MCF 10A (cell line): ENCODE measurements at regions not wholly inside any gene's neighbourhood (a gene's known extent, or its start where the extent isn't known, plus 50 kb on each side); places are given as distances from the start of the nearest gene placed in this dataset.

Experiments used
- BruUV-seq: library from RNA; stranded (reverse); fragments of 400-500 nt; replicated peaks from 2 replicates; lab custom pipeline; 2021; lab: Mats Ljungman, UMichigan
- CTCF ChIA-PET: fragments of 300-600 bp; sonication (Branson Sonifier 250); formaldehyde crosslinking; extraction: SDS; loops from one replicate; lab custom pipeline; 2021; ENCODE audit warnings: antibody characterized with exemption, inconsistent platforms; lab: Yijun Ruan, JAX
- POLR2A ChIA-PET: fragments of 300-600, 350-650 bp; sonication (Branson Sonifier 250); formaldehyde crosslinking; extraction: SDS; loops from one replicate; lab custom pipeline; 2020; ENCODE audit warnings: antibody characterized with exemption, inconsistent platforms; lab: Yijun Ruan, JAX
- DNase-seq: peaks from one replicate; pipeline ENCODE4 v3.0.0-alpha.2; 2018; ENCODE audit not compliant: unreplicated experiment
- H3K27ac Mint-ChIP-seq: one replicate; pipeline ENCODE4 v1.8.0; 2022; ENCODE audit warnings: mild to moderate bottlenecking, low read depth, mixed read lengths; ENCODE audit not compliant: unreplicated experiment
- H3K27me3 Mint-ChIP-seq: one replicate; pipeline ENCODE4 v1.8.0; 2022; ENCODE audit warnings: mixed read lengths; ENCODE audit not compliant: insufficient read depth, unreplicated experiment
- H3K36me3 Mint-ChIP-seq: one replicate; pipeline ENCODE4 v1.8.0; 2022; ENCODE audit warnings: mild to moderate bottlenecking, moderate library complexity, mixed read lengths; ENCODE audit not compliant: insufficient read depth, unreplicated experiment
- H3K4me1 Mint-ChIP-seq: one replicate; pipeline ENCODE4 v1.8.0; 2022; ENCODE audit warnings: mixed read lengths; ENCODE audit not compliant: insufficient read depth, unreplicated experiment
- H3K4me3 Mint-ChIP-seq: one replicate; pipeline ENCODE4 v1.8.0; 2022; ENCODE audit warnings: mild to moderate bottlenecking, moderate library complexity, mixed read lengths; ENCODE audit not compliant: unreplicated experiment
- H3K9me3 Mint-ChIP-seq: one replicate; pipeline ENCODE4 v1.8.0; 2022; ENCODE audit warnings: mixed read lengths; ENCODE audit not compliant: unreplicated experiment
- CTCF ChIP-seq: fragments of 200-600 bp; IDR thresholded peaks from one replicate; pipeline ENCODE4 v1.8.0; 2022; ENCODE audit warnings: antibody characterized with exemption, mild to moderate bottlenecking; ENCODE audit not compliant: unreplicated experiment
- intact Hi-C: fragments of 100-400 bp; cut with micrococcal nuclease; formaldehyde crosslinking; loops from 2 replicates; pipeline ENCODE4 v1.14.1; 2022

DNA sequence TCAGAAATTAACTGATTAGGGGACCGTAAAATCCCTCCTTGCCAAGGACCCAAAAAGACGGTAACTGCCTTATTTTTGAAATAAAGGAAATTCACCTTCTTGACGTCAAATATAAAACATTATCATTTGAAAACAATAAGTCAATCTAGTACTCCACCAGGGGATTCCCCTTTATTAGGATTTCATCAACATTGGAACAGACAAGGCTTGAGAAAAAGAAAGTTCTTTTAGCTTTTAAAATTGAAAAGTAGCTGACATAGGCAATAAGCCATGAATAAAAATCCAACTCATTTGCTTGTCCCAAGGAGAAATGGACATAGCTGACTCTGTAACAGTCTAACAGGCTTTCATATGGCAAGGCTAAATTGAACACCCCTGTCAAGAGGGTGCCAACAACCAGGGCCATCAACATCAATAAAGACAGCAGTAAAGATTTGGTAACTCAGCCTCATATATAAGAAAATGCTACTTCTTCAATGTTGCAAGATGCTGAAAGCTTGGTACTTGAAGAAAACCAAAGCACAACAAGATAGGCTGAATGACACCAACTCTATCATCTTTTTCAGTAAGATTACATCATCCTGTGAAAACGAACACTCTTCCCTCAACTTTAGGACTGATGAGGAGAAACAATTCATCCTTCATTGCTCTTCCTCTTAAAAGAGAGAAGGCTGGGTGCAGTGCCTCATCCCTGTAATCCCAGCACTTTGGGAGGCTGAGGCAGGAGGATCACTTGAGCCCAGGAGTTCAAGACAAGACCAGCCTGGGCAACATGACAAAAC, 121.0 kb upstream of the PRDM1 start:
- no peak for DNase-seq
- CTCF ChIA-PET, result no interaction called here
- BruUV-seq, result no TSS peak
- H3K4me1 Mint-ChIP-seq, result no peaks in the 10 kb centered on the region
- TF ChIP-seq CTCF, result no peak
- POLR2A ChIA-PET, result interaction anchor here (0.6 kb wide), 1 partner anchor 10 kb away, joined by 3 read pairs; no protein-coding TSS in a partner anchor
- no peaks in the 10 kb centered on the region for H3K27me3 Mint-ChIP-seq
- peaks cover 19% of the 10 kb centered on the region for H3K9me3 Mint-ChIP-seq
- H3K36me3 Mint-ChIP-seq, result no peaks in the 10 kb centered on the region
- no peak overlapping the region for H3K4me3 Mint-ChIP-seq
- intact Hi-C loops, result no loop called here
- H3K27ac Mint-ChIP-seq, result no peak overlapping the region

- no TSS peak for BruUV-seq
- POLR2A ChIA-PET, result no interaction called here
- CTCF ChIA-PET, result no interaction called here
- H3K27ac Mint-ChIP-seq, result no peak overlapping the region
- no peak for DNase-seq
- peaks cover 6% of the 10 kb centered on the region for H3K9me3 Mint-ChIP-seq
- intact Hi-C loops, result no loop called here
- no peak for TF ChIP-seq CTCF
- H3K36me3 Mint-ChIP-seq, result no peaks in the 10 kb centered on the region
- H3K4me3 Mint-ChIP-seq, result no peak overlapping the region
- H3K27me3 Mint-ChIP-seq, result no peaks in the 10 kb centered on the region
- no peaks in the 10 kb centered on the region for H3K4me1 Mint-ChIP-seq
Observed at GRCh38 chr6:105954148-105954547, 132.0 kb upstream of the PRDM1 start.

GRCh38 chr6:105952772-105953690, 133.1 kb upstream of the PRDM1 start:
- TF ChIP-seq CTCF, result no peak
- H3K9me3 Mint-ChIP-seq, result peaks cover 6% of the 10 kb centered on the region
- ChIA-PET CTCF (interaction anchor here (0.6 kb wide), 2 partner anchors 38 to 148 kb away, joined by 3 read pairs; no protein-coding TSS in a partner anchor), POLR2A (interaction anchor here (0.6 kb wide), 1 partner anchor 632 kb away, joined by 4 read pairs; no protein-coding TSS in a partner anchor)
- no peaks in the 10 kb centered on the region for H3K4me1 Mint-ChIP-seq
- H3K27me3 Mint-ChIP-seq, result no peaks in the 10 kb centered on the region
- no peak overlapping the region for H3K4me3 Mint-ChIP-seq
- H3K27ac Mint-ChIP-seq, result no peak overlapping the region
- intact Hi-C loops, result no loop called here
- no TSS peak for BruUV-seq
- DNase-seq, result no peak
- no peaks in the 10 kb centered on the region for H3K36me3 Mint-ChIP-seq

- H3K9me3 Mint-ChIP-seq, result peaks cover 6% of the 10 kb centered on the region
- H3K4me1 Mint-ChIP-seq, result no peaks in the 10 kb centered on the region
- POLR2A ChIA-PET, result interaction anchor here (0.6 kb wide), 1 partner anchor 631 kb away, joined by 4 read pairs; no protein-coding TSS in a partner anchor
- no peak for DNase-seq
- BruUV-seq, result no TSS peak
- CTCF ChIA-PET, result interaction anchor here (0.6 kb wide), 1 partner anchor 149 kb away, joined by 3 read pairs; no protein-coding TSS in a partner anchor
- H3K4me3 Mint-ChIP-seq, result no peak overlapping the region
- intact Hi-C loops, result no loop called here
- TF ChIP-seq CTCF, result no peak
- no peak overlapping the region for H3K27ac Mint-ChIP-seq
- no peaks in the 10 kb centered on the region for H3K27me3 Mint-ChIP-seq
- H3K36me3 Mint-ChIP-seq, result no peaks in the 10 kb centered on the region
Observed at GRCh38 chr6:105952326-105952725, 133.8 kb upstream of the PRDM1 start.
